Ishikawa (cell line): ENCODE measurements at regions not wholly inside any gene's neighbourhood (a gene's known extent, or its start where the extent isn't known, plus 50 kb on each side); places are given as distances from the start of the nearest gene placed in this dataset.

ENCODE experiments used
- CEBPB ChIP-seq: IDR thresholded peaks from 2 replicates; pipeline ENCODE4 v1.6.1; 2012
- CREB1 ChIP-seq: IDR thresholded peaks from 2 replicates; pipeline ENCODE4 v1.6.1; 2012; ENCODE audit warnings: low read depth
- EGR1 ChIP-seq: IDR thresholded peaks from 2 replicates; pipeline ENCODE4 v1.6.1; 2012
- EP300 ChIP-seq: IDR thresholded peaks from 2 replicates; pipeline ENCODE4 v1.6.1; 2012; ENCODE audit warnings: borderline replicate concordance
- FOXM1 ChIP-seq: IDR thresholded peaks from 2 replicates; pipeline ENCODE4 v1.6.1; 2012; ENCODE audit warnings: low read depth, borderline replicate concordance
- NFIC ChIP-seq: IDR thresholded peaks from 2 replicates; pipeline ENCODE4 v1.6.1; 2012
- RAD21 ChIP-seq: IDR thresholded peaks from 2 replicates; pipeline ENCODE4 v1.6.1; 2012; ENCODE audit warnings: low read depth
- TAF1 ChIP-seq: IDR thresholded peaks from 2 replicates; pipeline ENCODE4 v1.6.1; 2012; ENCODE audit warnings: low read depth, mild to moderate bottlenecking
- TCF12 ChIP-seq: IDR thresholded peaks from 2 replicates; pipeline ENCODE4 v1.6.1; 2012; ENCODE audit warnings: low read depth
- TEAD4 ChIP-seq: IDR thresholded peaks from 2 replicates; pipeline ENCODE4 v1.6.1; 2012
- YY1 ChIP-seq: IDR thresholded peaks from 2 replicates; pipeline ENCODE4 v1.6.1; 2012; ENCODE audit warnings: low read depth
- ZBTB7A ChIP-seq: IDR thresholded peaks from 2 replicates; pipeline ENCODE4 v1.6.1; 2012; ENCODE audit warnings: low read depth
- TF ChIP-seq, protein P1 (sequence below): IDR thresholded peaks from 2 replicates; pipeline ENCODE4 v1.6.1; 2012; ENCODE audit warnings: low read depth, mild to moderate bottlenecking
- TF ChIP-seq, protein P2 (sequence below): IDR thresholded peaks from 2 replicates; pipeline ENCODE4 v1.6.1; 2012
- TF ChIP-seq, protein P3 (sequence below): IDR thresholded peaks from 2 replicates; pipeline ENCODE4 v1.6.1; 2012

DNA sequence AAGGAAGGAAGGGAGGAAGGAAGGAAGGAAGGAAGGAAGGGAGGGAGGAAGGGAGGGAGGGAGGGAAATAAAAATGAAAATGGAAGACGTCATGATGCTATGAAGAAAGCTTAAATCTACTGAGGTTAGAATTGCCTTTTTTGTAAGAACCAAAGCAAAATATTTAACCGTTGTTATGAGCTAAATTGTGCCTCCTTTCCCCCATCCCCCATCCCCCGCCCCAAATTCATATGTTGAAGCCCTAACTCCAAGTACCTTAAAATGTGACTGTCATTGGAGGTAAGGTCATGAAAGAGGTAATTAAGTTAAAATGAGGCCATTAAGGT, 80.1 kb upstream of the CXADR start:
- TF ChIP-seq, protein P1, sequence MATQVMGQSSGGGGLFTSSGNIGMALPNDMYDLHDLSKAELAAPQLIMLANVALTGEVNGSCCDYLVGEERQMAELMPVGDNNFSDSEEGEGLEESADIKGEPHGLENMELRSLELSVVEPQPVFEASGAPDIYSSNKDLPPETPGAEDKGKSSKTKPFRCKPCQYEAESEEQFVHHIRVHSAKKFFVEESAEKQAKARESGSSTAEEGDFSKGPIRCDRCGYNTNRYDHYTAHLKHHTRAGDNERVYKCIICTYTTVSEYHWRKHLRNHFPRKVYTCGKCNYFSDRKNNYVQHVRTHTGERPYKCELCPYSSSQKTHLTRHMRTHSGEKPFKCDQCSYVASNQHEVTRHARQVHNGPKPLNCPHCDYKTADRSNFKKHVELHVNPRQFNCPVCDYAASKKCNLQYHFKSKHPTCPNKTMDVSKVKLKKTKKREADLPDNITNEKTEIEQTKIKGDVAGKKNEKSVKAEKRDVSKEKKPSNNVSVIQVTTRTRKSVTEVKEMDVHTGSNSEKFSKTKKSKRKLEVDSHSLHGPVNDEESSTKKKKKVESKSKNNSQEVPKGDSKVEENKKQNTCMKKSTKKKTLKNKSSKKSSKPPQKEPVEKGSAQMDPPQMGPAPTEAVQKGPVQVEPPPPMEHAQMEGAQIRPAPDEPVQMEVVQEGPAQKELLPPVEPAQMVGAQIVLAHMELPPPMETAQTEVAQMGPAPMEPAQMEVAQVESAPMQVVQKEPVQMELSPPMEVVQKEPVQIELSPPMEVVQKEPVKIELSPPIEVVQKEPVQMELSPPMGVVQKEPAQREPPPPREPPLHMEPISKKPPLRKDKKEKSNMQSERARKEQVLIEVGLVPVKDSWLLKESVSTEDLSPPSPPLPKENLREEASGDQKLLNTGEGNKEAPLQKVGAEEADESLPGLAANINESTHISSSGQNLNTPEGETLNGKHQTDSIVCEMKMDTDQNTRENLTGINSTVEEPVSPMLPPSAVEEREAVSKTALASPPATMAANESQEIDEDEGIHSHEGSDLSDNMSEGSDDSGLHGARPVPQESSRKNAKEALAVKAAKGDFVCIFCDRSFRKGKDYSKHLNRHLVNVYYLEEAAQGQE = no peak
- TF ChIP-seq CEBPB = no peak
- no peak for TF ChIP-seq TAF1
- no peak for TF ChIP-seq EGR1

DNA sequence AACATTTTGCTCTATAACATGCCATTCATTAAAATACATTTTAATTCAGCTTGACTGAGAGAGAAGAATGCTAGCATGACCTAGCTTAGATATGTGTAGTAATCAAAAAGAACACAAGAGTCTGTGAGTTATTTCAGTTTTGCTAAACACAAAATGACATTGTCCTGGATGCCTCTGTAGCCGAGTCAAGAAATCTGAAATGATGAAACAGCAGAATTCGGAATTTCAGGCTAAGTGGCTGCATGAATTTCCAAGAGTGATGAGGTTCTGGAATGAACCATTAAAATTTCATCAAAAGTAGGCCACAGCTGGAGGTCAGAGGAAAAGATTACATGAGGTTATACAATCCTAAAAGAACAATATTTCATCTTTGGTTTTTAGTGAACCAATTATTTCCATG, 79.1 kb upstream of the CXADR start:
- TF ChIP-seq RAD21 (no peak), TAF1 (no peak), CEBPB (no peak), YY1 (no peak), TCF12 (no peak), EGR1 (no peak), EP300 (no peak), ZBTB7A (no peak)
- TF ChIP-seq, protein P2, sequence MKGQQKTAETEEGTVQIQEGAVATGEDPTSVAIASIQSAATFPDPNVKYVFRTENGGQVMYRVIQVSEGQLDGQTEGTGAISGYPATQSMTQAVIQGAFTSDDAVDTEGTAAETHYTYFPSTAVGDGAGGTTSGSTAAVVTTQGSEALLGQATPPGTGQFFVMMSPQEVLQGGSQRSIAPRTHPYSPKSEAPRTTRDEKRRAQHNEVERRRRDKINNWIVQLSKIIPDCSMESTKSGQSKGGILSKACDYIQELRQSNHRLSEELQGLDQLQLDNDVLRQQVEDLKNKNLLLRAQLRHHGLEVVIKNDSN = no peak
- TF ChIP-seq, protein P1 = no peak
- TF ChIP-seq, protein P3, sequence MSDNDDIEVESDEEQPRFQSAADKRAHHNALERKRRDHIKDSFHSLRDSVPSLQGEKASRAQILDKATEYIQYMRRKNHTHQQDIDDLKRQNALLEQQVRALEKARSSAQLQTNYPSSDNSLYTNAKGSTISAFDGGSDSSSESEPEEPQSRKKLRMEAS = no peak

DNA sequence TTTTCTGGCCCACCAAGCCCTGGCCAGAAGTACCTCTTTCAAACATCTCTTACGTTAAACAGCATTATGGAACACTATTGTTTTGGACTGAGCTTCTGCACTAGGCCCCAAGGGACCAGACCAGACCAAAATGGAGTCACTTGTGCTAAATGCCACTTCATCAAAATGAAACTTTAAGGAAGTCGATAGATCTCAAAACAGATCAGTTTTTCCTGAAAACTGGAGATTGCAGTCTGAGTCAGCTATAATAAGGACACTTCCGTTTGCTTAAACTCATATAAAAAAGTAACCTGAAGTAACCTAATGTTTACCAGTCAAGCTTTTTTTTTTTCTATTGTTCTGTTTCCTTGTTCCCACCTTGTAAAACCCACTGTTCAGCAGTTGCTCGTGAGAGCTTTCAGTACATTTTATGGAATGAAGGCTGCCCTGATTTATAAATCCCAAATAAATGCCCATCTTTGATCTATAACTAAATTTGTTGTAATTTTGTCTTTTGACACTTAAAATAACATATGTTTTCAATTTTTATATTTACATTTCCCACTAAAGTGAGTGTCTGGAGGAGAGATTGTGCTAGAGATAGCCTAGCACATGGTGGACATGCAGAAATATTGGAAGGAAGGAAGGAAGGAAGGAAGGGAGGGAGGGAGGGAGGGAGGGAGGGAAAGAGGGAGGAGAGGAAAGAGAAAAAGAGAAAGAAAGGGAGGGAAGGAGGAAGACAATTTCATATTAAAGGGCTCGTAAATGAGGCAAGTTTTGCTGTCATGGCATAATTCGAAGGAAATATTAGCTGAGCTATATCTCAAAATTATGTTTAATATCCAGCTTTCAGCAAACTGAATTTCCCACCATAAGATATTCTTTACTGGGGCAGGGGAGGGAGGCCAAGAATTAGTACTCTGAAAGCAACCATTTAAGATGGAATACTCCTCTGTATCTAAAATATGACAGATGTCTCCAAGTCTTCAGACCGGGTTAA, 77.0 kb upstream of the CXADR start:
- TF ChIP-seq FOXM1 (no peak), RAD21 (no peak), NFIC (no peak), TEAD4 (no peak), TCF12 (no peak), CEBPB (no peak), TAF1 (no peak), YY1 (no peak), EP300 (no peak)
- TF ChIP-seq, protein P2 = no peak
- TF ChIP-seq, protein P1 = no peak

DNA sequence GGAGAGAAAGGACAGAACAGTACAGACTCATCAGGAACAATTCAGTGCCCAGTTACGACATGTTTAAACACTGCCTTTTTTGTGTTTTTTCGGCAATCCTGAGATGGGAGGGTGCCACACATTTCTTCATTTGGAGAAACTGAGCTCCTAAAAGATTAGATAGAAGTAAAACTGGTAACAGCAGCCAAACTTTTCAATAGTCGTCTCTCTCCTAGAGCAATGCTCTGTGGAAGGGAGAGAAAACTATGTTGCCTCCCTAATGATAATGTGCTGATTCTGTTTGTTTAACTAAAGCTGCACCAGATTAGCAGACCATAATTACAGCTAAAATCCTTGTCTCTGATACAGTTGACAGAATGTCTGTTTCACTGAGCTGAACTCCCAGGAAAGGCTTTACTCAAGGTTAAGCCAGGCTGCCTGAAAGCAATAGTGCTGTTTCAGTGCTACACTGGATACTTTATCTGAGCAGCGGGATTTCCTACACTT, 76.2 kb upstream of the CXADR start:
- TF ChIP-seq TAF1 (no peak), CREB1 (no peak), YY1 (no peak), FOXM1 (no peak), CEBPB (no peak), EGR1 (no peak), TCF12 (no peak), RAD21 (no peak), NFIC (no peak)
- TF ChIP-seq, protein P1 = no peak
